A673 (cell line): ENCODE measurements at regions not wholly inside any gene's neighbourhood (a gene's known extent, or its start where the extent isn't known, plus 50 kb on each side); places are given as distances from the start of the nearest gene placed in this dataset.

Experiments used
- BruUV-seq: library from RNA; stranded (reverse); fragments of 400-500 nt; replicated peaks from 2 replicates; lab custom pipeline; 2021; lab: Mats Ljungman, UMichigan
- CTCF ChIA-PET: fragments of 300-600 bp; sonication (Branson Sonifier 250); formaldehyde crosslinking; loops from one replicate; lab custom pipeline; 2022; ENCODE audit warnings: antibody characterized with exemption; lab: Charles Lee
- POLR2A ChIA-PET: fragments of 300-600 bp; sonication (Branson Sonifier 250); formaldehyde crosslinking; loops from one replicate; lab custom pipeline; 2022; ENCODE audit warnings: antibody characterized with exemption; ENCODE audit not compliant: low non-redundant PET; lab: Charles Lee
- DNase-seq: peaks from one replicate; pipeline ENCODE4 v3.0.0-alpha.2; 2015; ENCODE audit warnings: low spot score
- H3K27ac ChIP-seq: fragments of 200-600 bp; sonication (generic); 2 replicates; pipeline ENCODE4 v1.5.1; 2016; ENCODE audit warnings: mixed run types, low read depth, mild to moderate bottlenecking, mixed read lengths, antibody characterized with exemption, low read length; ENCODE audit not compliant: poor library complexity, severe bottlenecking
- H3K27me3 ChIP-seq: fragments of 200-600 bp; sonication (generic); replicated peaks from 2 replicates; pipeline ENCODE4 v1.6.1; 2017; ENCODE audit warnings: mixed run types, low read depth, mild to moderate bottlenecking, mixed read lengths, antibody characterized with exemption, low read length; ENCODE audit not compliant: insufficient read depth, poor library complexity
- H3K36me3 ChIP-seq: fragments of 200-600 bp; sonication (generic); 2 replicates; pipeline ENCODE4 v1.6.1; 2016; ENCODE audit warnings: mixed run types, mild to moderate bottlenecking, mixed read lengths, antibody characterized with exemption, low read length; ENCODE audit not compliant: insufficient read depth, poor library complexity, severe bottlenecking
- H3K4me1 ChIP-seq: fragments of 200-600 bp; sonication (generic); 2 replicates; pipeline ENCODE4 v1.6.1; 2017; ENCODE audit warnings: mixed run types, mild to moderate bottlenecking, mixed read lengths, antibody characterized with exemption, low read length; ENCODE audit not compliant: insufficient read depth, poor library complexity, severe bottlenecking
- H3K4me3 ChIP-seq: fragments of 200-600 bp; sonication (generic); 2 replicates; pipeline ENCODE4 v1.5.1; 2016; ENCODE audit warnings: low read depth, mixed run types, mild to moderate bottlenecking, mixed read lengths, low read length; ENCODE audit not compliant: poor library complexity, severe bottlenecking
- H3K9me3 ChIP-seq: fragments of 200-600 bp; sonication (generic); 2 replicates; pipeline ENCODE4 v1.6.1; 2016; ENCODE audit warnings: mixed run types, low read depth, mild to moderate bottlenecking, mixed read lengths, antibody characterized with exemption, low read length; ENCODE audit not compliant: poor library complexity, severe bottlenecking
- CTCF ChIP-seq: fragments of 300-800, 200-600 bp; sonication (generic); conservative IDR thresholded peaks from 2 replicates; pipeline ENCODE4 v1.5.1; 2017; ENCODE audit warnings: low read depth, mild to moderate bottlenecking, antibody characterized with exemption, low read length, moderate library complexity, mixed read lengths
- EZH2 ChIP-seq: fragments of 200-600 bp; sonication (generic); IDR thresholded peaks from 2 replicates; pipeline ENCODE4 v1.6.1; 2017; ENCODE audit warnings: borderline replicate concordance, low read depth, mild to moderate bottlenecking, mixed read lengths, antibody characterized with exemption, low read length; ENCODE audit not compliant: poor library complexity, severe bottlenecking
- intact Hi-C: fragments of 100-400 bp; cut with micrococcal nuclease; formaldehyde crosslinking; loops from one replicate; pipeline ENCODE4 v1.10.0; 2022; ENCODE audit not compliant: unreplicated experiment

GRCh38 chr1:4959216-4959615, 304.8 kb downstream of the AJAP1 start:
- Histone ChIP-seq H3K27ac (no peak overlapping the region), H3K27me3 (no peaks in the 10 kb centered on the region), H3K4me3 (no peak overlapping the region), H3K9me3 (peaks cover 12% of the 10 kb centered on the region), H3K36me3 (no peaks in the 10 kb centered on the region), H3K4me1 (no peaks in the 10 kb centered on the region)
- no peak for DNase-seq
- intact Hi-C loops: no loop called here
- CTCF ChIA-PET: no interaction called here
- POLR2A ChIA-PET: no interaction called here
- BruUV-seq: no TSS peak
- TF ChIP-seq EZH2: no peak
- TF ChIP-seq CTCF: no peak

GRCh38 chr1:4957027-4957426, 302.6 kb downstream of the AJAP1 start:
- TF ChIP-seq CTCF (no peak), EZH2 (no peak)
- CTCF ChIA-PET: no interaction called here
- Histone ChIP-seq H3K36me3 (no peaks in the 10 kb centered on the region), H3K9me3 (peaks cover 22% of the 10 kb centered on the region), H3K27me3 (no peaks in the 10 kb centered on the region), H3K4me3 (no peak overlapping the region), H3K4me1 (no peaks in the 10 kb centered on the region), H3K27ac (no peak overlapping the region)
- intact Hi-C loops: no loop called here
- BruUV-seq: no TSS peak
- no peak for DNase-seq
- POLR2A ChIA-PET: no interaction called here

- H3K4me1 ChIP-seq: no peaks in the 10 kb centered on the region
- no peaks in the 10 kb centered on the region for H3K27me3 ChIP-seq
- no TSS peak for BruUV-seq
- TF ChIP-seq EZH2: no peak
- TF ChIP-seq CTCF: no peak
- CTCF ChIA-PET: no interaction called here
- H3K4me3 ChIP-seq: no peak overlapping the region
- POLR2A ChIA-PET: no interaction called here
- intact Hi-C loops: no loop called here
- no peak overlapping the region for H3K27ac ChIP-seq
- H3K36me3 ChIP-seq: no peaks in the 10 kb centered on the region
- peaks cover 23% of the 10 kb centered on the region for H3K9me3 ChIP-seq
- DNase-seq: no peak
Observed at GRCh38 chr1:4954392-4954791, 300.0 kb downstream of the AJAP1 start.
